Heart left ventricle (tissue), 13 donors: ENCODE measurements at regions not wholly inside any gene's neighbourhood (a gene's known extent, or its start where the extent isn't known, plus 50 kb on each side); places are given as distances from the start of the nearest gene placed in this dataset.
"Not testable (repeated sequence)": the region's sequence is repeated elsewhere in the genome, so short reads cannot be mapped to it uniquely, and the experiment has no call there.

Source experiments
- POLR2A ChIP-seq, 2 donors: fragments of 450-650 bp; IDR thresholded peaks; one replicate each; pipeline ENCODE4 v1.6.1; 2017; ENCODE audit warnings: antibody characterized with exemption in 2 of 2, mild to moderate bottlenecking in 2 of 2, moderate library complexity in 2 of 2
- TF ChIP-seq, protein P1 (sequence below), 12 donors: fragments of 200-600 bp; sonication (generic) in 4 of 12; IDR thresholded peaks; one replicate each; pipeline versions ENCODE4 v1.5.0 to v1.8.0; 2018 to 2022; ENCODE audit warnings: antibody characterized with exemption in 12 of 12, mild to moderate bottlenecking in 5 of 12
- donor health status: ischemic (EF 13 %, LVEDD 7.1; RV severe dilation, severe dysfunction).
- donor health status: DM: no; HTN: yes; CAD: no.
- donor health status: DM: no; HTN: no; CAD: no.
- donor health status: ischemic (EF 25% LVEDD 6.9; RV normal size, moderate dysfunction).
- donor health status: ischemic (EF 25% LVEDD 5.7; RV mildly dilated, moderate dysfunction).
- donor health status: ischemic (EF 35%, LVEDD 5.7; RV mildly dilated, moderate dysfunction).
- donor health status: nonischemic (EF 11% LVEDD 7.7; RV severe dilation, severe dysfunction).
- donor health status: DM: yes; HTN: yes; CAD: no.
- donor health status: PGD.
- donor health status: ischemic (EF 29% LVEDD 5.4; RV normal size, mild dysfunction).
- donor health status: nonischemic (EF 23%, LVEDD 6.1; RV moderate dilation, normal function).

- TF ChIP-seq, protein P1, sequence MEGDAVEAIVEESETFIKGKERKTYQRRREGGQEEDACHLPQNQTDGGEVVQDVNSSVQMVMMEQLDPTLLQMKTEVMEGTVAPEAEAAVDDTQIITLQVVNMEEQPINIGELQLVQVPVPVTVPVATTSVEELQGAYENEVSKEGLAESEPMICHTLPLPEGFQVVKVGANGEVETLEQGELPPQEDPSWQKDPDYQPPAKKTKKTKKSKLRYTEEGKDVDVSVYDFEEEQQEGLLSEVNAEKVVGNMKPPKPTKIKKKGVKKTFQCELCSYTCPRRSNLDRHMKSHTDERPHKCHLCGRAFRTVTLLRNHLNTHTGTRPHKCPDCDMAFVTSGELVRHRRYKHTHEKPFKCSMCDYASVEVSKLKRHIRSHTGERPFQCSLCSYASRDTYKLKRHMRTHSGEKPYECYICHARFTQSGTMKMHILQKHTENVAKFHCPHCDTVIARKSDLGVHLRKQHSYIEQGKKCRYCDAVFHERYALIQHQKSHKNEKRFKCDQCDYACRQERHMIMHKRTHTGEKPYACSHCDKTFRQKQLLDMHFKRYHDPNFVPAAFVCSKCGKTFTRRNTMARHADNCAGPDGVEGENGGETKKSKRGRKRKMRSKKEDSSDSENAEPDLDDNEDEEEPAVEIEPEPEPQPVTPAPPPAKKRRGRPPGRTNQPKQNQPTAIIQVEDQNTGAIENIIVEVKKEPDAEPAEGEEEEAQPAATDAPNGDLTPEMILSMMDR (IDR thresholded peaks at IDR 0.05): not testable (repeated sequence)
- not testable (repeated sequence) for TF ChIP-seq POLR2A (IDR thresholded peaks at IDR 0.05)
Observed at GRCh38 chr4:33501587-33501986, 2742.7 kb downstream of the ARAP2 start.
